ENCODE measurements at regions not wholly inside any gene's neighbourhood (a gene's known extent, or its start where the extent isn't known, plus 50 kb on each side); places are given as distances from the start of the nearest gene placed in this dataset.

GRCh38 chr2:57943315-57943714 is 103.3 kb upstream of the VRK2 start:
- no peak for DNase-seq

GRCh38 chr2:57947398-57947797 is 99.2 kb upstream of the VRK2 start:
- DNase-seq = no peak

DNA sequence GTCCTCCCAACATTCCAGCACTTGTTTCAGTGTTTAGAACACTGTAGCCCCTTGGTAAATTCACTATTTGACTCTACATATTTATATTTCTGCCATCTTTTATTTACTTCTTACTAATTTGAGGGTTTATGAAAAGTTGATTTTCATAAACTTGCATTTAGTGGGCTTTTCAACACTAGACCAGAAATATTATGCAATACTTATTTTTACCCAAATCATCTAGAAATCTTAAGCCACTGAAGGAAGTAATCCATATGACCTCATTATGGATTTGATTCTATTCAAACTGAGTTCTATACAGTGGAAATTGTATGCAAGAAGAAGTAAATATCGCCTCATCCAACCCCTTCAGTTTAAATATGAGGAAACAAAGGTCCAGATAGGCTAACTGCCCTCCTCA is 92.6 kb upstream of the VRK2 start:
- no peak for DNase-seq

DNA sequence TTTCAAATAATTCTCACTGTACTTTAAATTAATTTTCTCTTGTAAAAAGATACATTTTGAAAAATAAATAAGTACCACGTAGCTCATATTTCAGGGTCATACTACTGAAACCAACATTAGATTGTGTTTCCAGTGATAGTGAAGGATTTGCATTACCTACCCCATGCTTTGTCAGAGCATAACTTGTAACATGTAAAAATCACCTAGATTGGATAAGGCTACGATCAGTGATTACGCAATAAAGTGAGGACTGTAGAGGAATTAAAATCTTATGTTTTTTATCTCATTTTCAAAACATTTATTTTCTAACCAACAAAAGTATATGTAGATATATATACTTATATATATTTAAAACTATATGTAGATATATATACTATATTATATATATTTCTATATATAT is 89.4 kb upstream of the VRK2 start:
- DNase-seq = no peak

DNA sequence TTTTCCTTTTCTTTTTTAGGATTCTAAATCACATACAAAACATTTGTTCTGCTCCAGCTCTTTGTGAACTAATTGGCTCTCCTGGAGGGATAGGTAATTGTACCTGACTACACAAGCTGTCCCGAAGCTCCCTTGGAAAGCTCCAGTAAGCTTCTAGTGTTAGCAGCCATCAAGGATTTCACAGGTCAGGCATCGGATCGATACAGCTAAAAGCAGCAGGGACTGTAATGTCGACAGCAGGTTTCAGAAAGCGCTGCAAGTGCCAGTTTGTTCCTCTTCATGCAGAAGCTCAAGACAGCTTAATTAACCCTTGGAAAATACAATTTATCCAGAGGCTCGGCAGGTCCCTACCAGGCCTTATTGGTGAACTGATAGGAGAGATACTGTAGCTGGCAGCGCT is 87.2 kb upstream of the VRK2 start:
- no peak for DNase-seq

- no peak for DNase-seq
Measured at GRCh38 chr2:57962861-57963260, 83.7 kb upstream of the VRK2 start.

DNA sequence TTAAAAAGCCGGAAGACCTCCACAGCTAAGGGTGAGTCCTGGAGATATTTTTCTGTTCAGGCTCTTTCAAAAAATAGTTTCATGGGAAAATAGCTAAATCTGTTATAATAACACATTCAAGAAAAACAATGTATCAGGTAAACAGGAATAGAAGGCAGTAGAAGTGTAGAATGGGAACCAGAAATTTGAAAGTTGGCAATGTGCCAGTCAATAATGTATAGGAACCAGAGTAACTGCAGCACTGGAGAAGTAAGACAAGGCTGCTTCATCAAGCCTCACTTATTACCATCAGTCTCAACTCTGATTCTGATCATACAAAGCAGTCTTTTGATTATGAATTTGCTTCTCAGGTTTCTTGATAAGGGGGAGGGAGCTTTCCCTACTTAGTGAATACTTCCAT is 81.4 kb upstream of the VRK2 start:
- DNase-seq = no peak

GRCh38 chr2:57965961-57966360 is 80.6 kb upstream of the VRK2 start:
- DNase-seq = no peak

DNA sequence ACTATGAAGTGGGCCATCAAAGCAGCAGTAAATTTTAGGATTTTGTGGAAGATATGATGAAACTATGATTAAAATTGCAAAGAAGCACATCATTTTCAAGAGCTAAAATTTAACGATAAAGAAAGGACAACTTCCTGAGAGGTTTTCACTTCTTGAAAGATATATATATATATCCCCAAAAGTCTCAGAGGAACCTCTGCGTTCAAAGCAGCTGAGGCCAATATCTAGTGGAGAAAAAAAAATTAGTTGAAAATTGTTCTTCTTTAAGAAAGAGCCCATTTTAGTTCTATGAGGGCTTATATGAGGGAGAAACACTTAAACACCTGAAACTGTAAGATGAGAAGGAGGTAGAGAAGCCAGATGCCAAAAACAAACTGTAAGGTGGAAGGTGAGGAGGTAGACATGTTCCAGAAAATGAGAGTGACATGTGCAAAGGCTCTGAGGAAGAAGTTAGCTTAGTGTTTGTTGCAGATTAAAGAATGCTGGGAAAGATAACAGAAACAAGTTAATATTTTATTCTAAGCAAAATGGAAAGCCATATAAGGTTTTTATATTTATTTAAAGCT is 72.9 kb upstream of the VRK2 start:
- no peak for DNase-seq

GRCh38 chr2:57979158-57979557 is 67.4 kb upstream of the VRK2 start:
- no peak for DNase-seq

- no peak for DNase-seq
Measured at GRCh38 chr2:57981083-57981768, 65.4 kb upstream of the VRK2 start.

DNA sequence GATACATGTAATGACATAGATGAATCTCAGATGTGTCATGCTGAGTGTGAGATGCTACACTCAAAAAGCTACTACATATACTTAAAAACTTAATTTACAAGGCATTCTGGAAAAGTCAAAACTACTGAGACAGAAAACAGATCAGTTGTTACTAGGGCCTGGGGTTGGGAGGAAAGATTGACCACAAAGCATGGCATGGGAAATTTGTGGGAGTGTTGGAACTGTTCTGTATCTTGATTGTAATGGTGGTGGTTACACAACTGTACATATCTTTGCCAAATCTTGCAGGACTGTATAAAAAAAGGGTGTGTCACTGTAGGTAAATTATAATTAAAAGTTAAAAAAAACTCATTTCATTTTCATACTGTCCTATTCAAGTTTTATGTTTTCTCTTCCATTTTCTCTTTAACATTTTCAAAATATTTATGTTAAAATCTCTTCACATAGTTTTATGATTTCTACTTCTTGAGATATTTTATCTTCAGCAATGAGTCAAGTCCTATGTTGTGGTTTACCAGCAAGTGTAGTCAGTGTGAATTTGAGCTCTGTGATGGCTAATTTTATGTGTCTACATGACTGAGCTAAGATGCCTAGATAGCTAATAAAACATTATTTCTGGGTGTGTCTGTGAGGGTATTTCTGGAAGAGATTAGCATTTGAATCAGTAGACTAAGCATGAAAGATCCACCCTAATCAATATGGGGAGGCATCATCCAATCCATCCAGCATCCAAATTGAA is 58.6 kb upstream of the VRK2 start:
- no peak for DNase-seq

GRCh38 chr2:57990118-57990725 is 56.4 kb upstream of the VRK2 start:
- no peak for DNase-seq
